H9 (cell line): ENCODE measurements at regions not wholly inside any gene's neighbourhood (a gene's known extent, or its start where the extent isn't known, plus 50 kb on each side); places are given as distances from the start of the nearest gene placed in this dataset.

Experiments
- DNase-seq: peaks from one replicate; pipeline ENCODE4 v3.0.0-alpha.2; 2017
- H2AFZ ChIP-seq: one replicate; pipeline ENCODE4 v1.6.1; 2013; ENCODE audit warnings: mild to moderate bottlenecking, low read length, control low read depth, moderate library complexity
- H2AK5ac ChIP-seq: 2 replicates; pipeline ENCODE4 v1.6.1; 2013; ENCODE audit warnings: low read length, control low read depth, mixed read lengths; ENCODE audit not compliant: insufficient read length
- H2BK120ac ChIP-seq: one replicate; pipeline ENCODE4 v1.6.1; 2013; ENCODE audit warnings: low read depth, mild to moderate bottlenecking, low read length, control low read depth, inconsistent platforms; ENCODE audit not compliant: poor library complexity, severe bottlenecking
- H2BK12ac ChIP-seq: 2 replicates; pipeline ENCODE4 v1.6.1; 2013; ENCODE audit warnings: low read length, control low read depth, mixed read lengths, low read depth; ENCODE audit not compliant: insufficient read length
- H2BK15ac ChIP-seq: 2 replicates; pipeline ENCODE4 v1.6.1; 2013; ENCODE audit warnings: low read depth, low read length, control low read depth
- H2BK20ac ChIP-seq: one replicate; pipeline ENCODE4 v1.6.1; 2013; ENCODE audit warnings: low read depth, mild to moderate bottlenecking, low read length, control low read depth, inconsistent platforms; ENCODE audit not compliant: poor library complexity, severe bottlenecking
- H2BK5ac ChIP-seq: 2 replicates; pipeline ENCODE4 v1.6.1; 2013; ENCODE audit warnings: low read length, control low read depth, mixed read lengths; ENCODE audit not compliant: insufficient read length
- H3K14ac ChIP-seq: 2 replicates; pipeline ENCODE4 v1.6.1; 2013; ENCODE audit warnings: low read length, control low read depth; ENCODE audit not compliant: insufficient read depth
- H3K18ac ChIP-seq: 2 replicates; pipeline ENCODE4 v1.6.1; 2013; ENCODE audit warnings: low read depth, mild to moderate bottlenecking, mixed read lengths, low read length, control low read depth; ENCODE audit not compliant: insufficient read length
- H3K23ac ChIP-seq: 2 replicates; pipeline ENCODE4 v1.6.1; 2013; ENCODE audit warnings: low read length, control low read depth, mixed read lengths, low read depth; ENCODE audit not compliant: insufficient read length
- H3K23me2 ChIP-seq: 2 replicates; pipeline ENCODE4 v1.6.1; 2013; ENCODE audit warnings: low read depth, mild to moderate bottlenecking, mixed read lengths, low read length, control low read depth; ENCODE audit not compliant: insufficient read length, poor library complexity, severe bottlenecking
- H3K27ac ChIP-seq: 2 replicates; pipeline ENCODE4 v1.5.1; 2013; ENCODE audit warnings: low read length, control low read depth, mixed read lengths, low read depth; ENCODE audit not compliant: insufficient read length
- H3K27me3 ChIP-seq: 2 replicates; pipeline ENCODE4 v1.6.1; 2013; ENCODE audit warnings: low read length, control low read depth, inconsistent platforms; ENCODE audit not compliant: insufficient read depth
- H3K4ac ChIP-seq: 2 replicates; pipeline ENCODE4 v1.6.1; 2013; ENCODE audit warnings: low read depth, mild to moderate bottlenecking, control low read depth, inconsistent platforms, low read length, moderate library complexity
- H3K4me1 ChIP-seq: 2 replicates; pipeline ENCODE4 v1.6.1; 2013; ENCODE audit warnings: low read length, control low read depth, inconsistent platforms; ENCODE audit not compliant: insufficient read depth
- H3K4me2 ChIP-seq: 2 replicates; pipeline ENCODE4 v1.6.1; 2013; ENCODE audit warnings: low read length, control low read depth, mixed read lengths; ENCODE audit not compliant: insufficient read length, insufficient read depth
- H3K56ac ChIP-seq: 2 replicates; pipeline ENCODE4 v1.6.1; 2013; ENCODE audit warnings: low read depth, mild to moderate bottlenecking, mixed read lengths, low read length, control low read depth; ENCODE audit not compliant: insufficient read length
- H3K79me1 ChIP-seq: 2 replicates; pipeline ENCODE4 v1.6.1; 2013; ENCODE audit warnings: low read depth, mild to moderate bottlenecking, moderate library complexity, low read length, control low read depth, inconsistent platforms; ENCODE audit not compliant: insufficient read depth, poor library complexity, severe bottlenecking
- H3K79me2 ChIP-seq: 2 replicates; pipeline ENCODE4 v1.6.1; 2013; ENCODE audit warnings: low read length, control low read depth, inconsistent platforms; ENCODE audit not compliant: insufficient read depth
- H3K9ac ChIP-seq: 2 replicates; pipeline ENCODE4 v1.6.1; 2013; ENCODE audit warnings: low read length, control low read depth, mixed read lengths; ENCODE audit not compliant: insufficient read length; ENCODE audit errors: extremely low read depth
- H3K9me3 ChIP-seq: one replicate; pipeline ENCODE4 v1.6.1; 2013; ENCODE audit warnings: low read depth, low read length, inconsistent platforms; ENCODE audit not compliant: control insufficient read depth
- H3T11ph ChIP-seq: one replicate; pipeline ENCODE4 v1.6.1; 2013; ENCODE audit warnings: mild to moderate bottlenecking, low read length, control low read depth, inconsistent platforms
- H4K20me1 ChIP-seq: one replicate; pipeline ENCODE4 v1.6.1; 2013; ENCODE audit not compliant: control insufficient read depth, insufficient read length, insufficient read depth
- H4K5ac ChIP-seq: 2 replicates; pipeline ENCODE4 v1.6.1; 2013; ENCODE audit warnings: low read depth, mild to moderate bottlenecking, mixed read lengths, low read length, control low read depth; ENCODE audit not compliant: insufficient read length
- H4K8ac ChIP-seq: replicated peaks from 2 replicates; pipeline ENCODE4 v1.6.1; 2013; ENCODE audit warnings: low read length, control low read depth, mixed read lengths, low read depth; ENCODE audit not compliant: insufficient read length
- H4K91ac ChIP-seq: 2 replicates; pipeline ENCODE4 v1.6.1; 2013; ENCODE audit warnings: low read depth, mild to moderate bottlenecking, moderate library complexity, mixed read lengths, low read length, control low read depth; ENCODE audit not compliant: insufficient read length
- H3K27ac Mint-ChIP-seq, 3 experiments: 2 replicates in 2 of 3; 3 replicates in 1 of 3; pipeline ENCODE4 v1.8.0; 2020 to 2021; ENCODE audit warnings: mixed read lengths in 3 of 3, mild to moderate bottlenecking in 1 of 3, moderate library complexity in 1 of 3
- H3K27me3 Mint-ChIP-seq: 2 replicates; pipeline ENCODE4 v1.8.0; 2021; ENCODE audit warnings: low read depth, mild to moderate bottlenecking, moderate library complexity, mixed read lengths
- H3K36me3 Mint-ChIP-seq, 3 experiments: 2 replicates in 2 of 3; 3 replicates in 1 of 3; pipeline ENCODE4 v1.8.0; 2020 to 2021; ENCODE audit warnings: low read depth in 3 of 3, mixed read lengths in 3 of 3; ENCODE audit not compliant: insufficient read depth in 1 of 3
- H3K4me1 Mint-ChIP-seq, 2 experiments: 2 replicates each; pipeline ENCODE4 v1.8.0; 2020; ENCODE audit warnings: mixed read lengths in 2 of 2
- H3K4me3 Mint-ChIP-seq, 2 experiments: 2 replicates in 1 of 2; 3 replicates in 1 of 2; pipeline ENCODE4 v1.8.0; 2020 to 2021; ENCODE audit warnings: mild to moderate bottlenecking in 2 of 2, mixed read lengths in 2 of 2, moderate library complexity in 1 of 2
- H3K9me3 Mint-ChIP-seq, 2 experiments: 2 replicates in 1 of 2; 3 replicates in 1 of 2; pipeline ENCODE4 v1.8.0; 2020; ENCODE audit warnings: mild to moderate bottlenecking in 2 of 2, mixed read lengths in 2 of 2, moderate library complexity in 1 of 2
- WGBS: extraction: QIAGEN DNeasy Blood & Tissue Kit; methylation state at CpG from one replicate; pipeline ENCODE4 v1.1.7; 2013; ENCODE audit warnings: missing lambda C conversion rate, low lambda C conversion rate, mixed read lengths; ENCODE audit not compliant: insufficient read length; ENCODE audit errors: extremely low coverage; 5-methylcytosine and 5-hydroxymethylcytosine counted together
- TF ChIP-seq, protein P1 (sequence below): fragments of 200-600 bp; sonication (generic); conservative IDR thresholded peaks from 3 replicates; pipeline ENCODE4 v1.8.0; 2021; ENCODE audit warnings: antibody characterized with exemption, mild to moderate bottlenecking

GRCh38 chr7:84583331-84583730 lies 388.7 kb upstream of the SEMA3A start:
- Histone ChIP-seq H3K4me1 (no peaks in the 10 kb centered on the region), H3K56ac (no peak overlapping the region), H4K8ac (no peak overlapping the region), H3K14ac (no peak overlapping the region), H3K23ac (no peak overlapping the region), H2AFZ (no peak overlapping the region), H4K20me1 (no peaks in the 10 kb centered on the region), H3K9me3 (no peaks in the 10 kb centered on the region), H2BK12ac (no peak overlapping the region), H3K79me1 (no peaks in the 10 kb centered on the region), H3K4me2 (no peak overlapping the region), H3K18ac (no peak overlapping the region), H3K27me3 (no peaks in the 10 kb centered on the region), H3K23me2 (no peaks in the 10 kb centered on the region), H4K91ac (no peak overlapping the region), H3K79me2 (no peaks in the 10 kb centered on the region), H2BK120ac (no peak overlapping the region), H3T11ph (no peak overlapping the region), H3K27ac (no peak overlapping the region), H2BK20ac (no peak overlapping the region), H3K9ac (no peak overlapping the region), H2BK15ac (no peak overlapping the region), H2BK5ac (no peak overlapping the region), H4K5ac (no peak overlapping the region), H3K4ac (no peak overlapping the region), H2AK5ac (no peak overlapping the region)
- H3K27me3 Mint-ChIP-seq = no peaks in the 10 kb centered on the region
- no peak overlapping the region for H3K4me3 Mint-ChIP-seq
- TF ChIP-seq, protein P1, sequence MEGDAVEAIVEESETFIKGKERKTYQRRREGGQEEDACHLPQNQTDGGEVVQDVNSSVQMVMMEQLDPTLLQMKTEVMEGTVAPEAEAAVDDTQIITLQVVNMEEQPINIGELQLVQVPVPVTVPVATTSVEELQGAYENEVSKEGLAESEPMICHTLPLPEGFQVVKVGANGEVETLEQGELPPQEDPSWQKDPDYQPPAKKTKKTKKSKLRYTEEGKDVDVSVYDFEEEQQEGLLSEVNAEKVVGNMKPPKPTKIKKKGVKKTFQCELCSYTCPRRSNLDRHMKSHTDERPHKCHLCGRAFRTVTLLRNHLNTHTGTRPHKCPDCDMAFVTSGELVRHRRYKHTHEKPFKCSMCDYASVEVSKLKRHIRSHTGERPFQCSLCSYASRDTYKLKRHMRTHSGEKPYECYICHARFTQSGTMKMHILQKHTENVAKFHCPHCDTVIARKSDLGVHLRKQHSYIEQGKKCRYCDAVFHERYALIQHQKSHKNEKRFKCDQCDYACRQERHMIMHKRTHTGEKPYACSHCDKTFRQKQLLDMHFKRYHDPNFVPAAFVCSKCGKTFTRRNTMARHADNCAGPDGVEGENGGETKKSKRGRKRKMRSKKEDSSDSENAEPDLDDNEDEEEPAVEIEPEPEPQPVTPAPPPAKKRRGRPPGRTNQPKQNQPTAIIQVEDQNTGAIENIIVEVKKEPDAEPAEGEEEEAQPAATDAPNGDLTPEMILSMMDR = no peak
- H3K4me1 Mint-ChIP-seq = no peaks in the 10 kb centered on the region
- no peak for DNase-seq
- H3K27ac Mint-ChIP-seq = no peak overlapping the region
- H3K36me3 Mint-ChIP-seq = no peaks in the 10 kb centered on the region
- H3K9me3 Mint-ChIP-seq = no peaks in the 10 kb centered on the region; a peak in 1 of 5 replicates
- no CpG with 5 or more reads among the region's 4 CpGs for WGBS
